Endothelial cell of umbilical vein (primary cell): ENCODE measurements at regions not wholly inside any gene's neighbourhood (a gene's known extent, or its start where the extent isn't known, plus 50 kb on each side); places are given as distances from the start of the nearest gene placed in this dataset.
A peak's percentile ranks its signal among the peaks of the same experiment; 100 is the strongest.

Experiments
- BruUV-seq: library from RNA; stranded (reverse); fragments of 400-500 nt; replicated peaks from 2 replicates; lab custom pipeline; 2021; lab: Mats Ljungman, UMichigan
- CTCF ChIA-PET: fragments of 300-600, 350-600 bp; sonication (Branson Sonifier 250); formaldehyde crosslinking; loops from one replicate; lab custom pipeline; 2021; ENCODE audit warnings: antibody characterized with exemption, inconsistent platforms; lab: Charles Lee
- POLR2A ChIA-PET: fragments of 300-600, 350-600 bp; sonication (Branson Sonifier 250); formaldehyde crosslinking; loops from one replicate; lab custom pipeline; 2021; ENCODE audit warnings: antibody characterized with exemption, inconsistent platforms; lab: Charles Lee
- DNase-seq: peaks from one replicate; pipeline ENCODE4 v3.0.0-alpha.2; 2011; ENCODE audit warnings: low read depth, low spot score
- FAIRE-seq: peaks from 2 replicates; lab custom pipeline; 2011; peaks lifted over from hg19 to GRCh38; lab: Jason Lieb, UNC
- H2AFZ ChIP-seq: 2 replicates; pipeline ENCODE4 v1.6.0; 2012; ENCODE audit warnings: low read depth, low read length, control low read depth, inconsistent platforms
- H3K27ac ChIP-seq: 2 replicates; pipeline ENCODE4 v1.5.1; 2011; ENCODE audit warnings: low read depth, mild to moderate bottlenecking, control low read depth, low read length, moderate library complexity; ENCODE audit not compliant: insufficient read depth
- H3K27me3 ChIP-seq, 2 experiments: 2 replicates each; pipeline versions ENCODE4 v1.6.0 to v1.6.1; 2011; ENCODE audit warnings: low read length in 2 of 2, mixed read lengths in 1 of 2; ENCODE audit not compliant: control insufficient read depth in 2 of 2, insufficient read depth in 2 of 2
- H3K36me3 ChIP-seq, 2 experiments: 2 replicates in 1 of 2; 3 replicates in 1 of 2; pipeline ENCODE4 v1.5.1; 2011; ENCODE audit warnings: low read length in 2 of 2, mild to moderate bottlenecking in 1 of 2, moderate library complexity in 1 of 2; ENCODE audit not compliant: control insufficient read depth in 2 of 2, insufficient read depth in 2 of 2; ENCODE audit errors: extremely low read depth in 1 of 2
- H3K4me1 ChIP-seq: 3 replicates; pipeline ENCODE4 v1.5.1; 2011; ENCODE audit warnings: mild to moderate bottlenecking, low read length; ENCODE audit not compliant: control insufficient read depth, insufficient read depth; ENCODE audit errors: extremely low read depth
- H3K4me2 ChIP-seq: 2 replicates; pipeline ENCODE4 v1.6.1; 2011; ENCODE audit warnings: low read length, control low read depth, mixed read lengths; ENCODE audit not compliant: insufficient read depth
- H3K4me3 ChIP-seq, 3 experiments: fragments of 200-600 bp in 1 of 3; sonication (generic), shearing (Covaris generic) in 1 of 3; replicated peaks in 1 of 3; 2 replicates each; pipeline ENCODE4 v1.5.1; 2011 to 2016; ENCODE audit warnings: control low read depth in 3 of 3, low read length in 3 of 3, mild to moderate bottlenecking in 2 of 3, inconsistent platforms in 1 of 3, low read depth in 1 of 3, moderate library complexity in 1 of 3; ENCODE audit not compliant: insufficient read depth in 1 of 3
- H3K79me2 ChIP-seq: 2 replicates; pipeline ENCODE4 v1.6.0; 2012; ENCODE audit warnings: low read length, inconsistent platforms; ENCODE audit not compliant: control insufficient read depth, insufficient read depth
- H3K9ac ChIP-seq: replicated peaks from 2 replicates; pipeline ENCODE3; 2011; ENCODE audit warnings: low read length, control low read depth; ENCODE audit not compliant: insufficient read depth; ENCODE audit errors: extremely low read depth
- H3K9me1 ChIP-seq: replicated peaks from 3 replicates; pipeline ENCODE4 v1.6.0; 2011; ENCODE audit warnings: mild to moderate bottlenecking, low read length; ENCODE audit not compliant: control insufficient read depth, insufficient read depth; ENCODE audit errors: extremely low read depth
- H3K9me3 ChIP-seq: replicated peaks from 2 replicates; pipeline ENCODE4 v1.5.1; 2012; ENCODE audit warnings: low read length, inconsistent platforms; ENCODE audit not compliant: control insufficient read depth, insufficient read depth
- H4K20me1 ChIP-seq: replicated peaks from 2 replicates; pipeline ENCODE3; 2011; ENCODE audit warnings: mild to moderate bottlenecking, low read length; ENCODE audit not compliant: control insufficient read depth, insufficient read depth; ENCODE audit errors: extremely low read depth
- EZH2 ChIP-seq: IDR thresholded peaks from 2 replicates; pipeline ENCODE4 v1.6.1; 2012; ENCODE audit warnings: borderline replicate concordance, low read depth, mild to moderate bottlenecking, moderate library complexity, low read length, inconsistent platforms; ENCODE audit not compliant: severe bottlenecking
- FOS ChIP-seq: IDR thresholded peaks from 2 replicates; pipeline ENCODE4 v1.6.1; 2011; ENCODE audit warnings: mild to moderate bottlenecking, low read length, moderate library complexity, borderline replicate concordance; ENCODE audit not compliant: insufficient read depth
- GATA2 ChIP-seq: IDR thresholded peaks from 2 replicates; pipeline ENCODE4 v1.7.0; 2011; ENCODE audit warnings: low read depth, mild to moderate bottlenecking, moderate library complexity, mixed read lengths, low read length; ENCODE audit not compliant: insufficient read length, insufficient read depth
- JUN ChIP-seq: IDR thresholded peaks from 2 replicates; pipeline ENCODE4 v1.6.1; 2011; ENCODE audit warnings: borderline replicate concordance, low read depth; ENCODE audit not compliant: insufficient read length, insufficient read depth
- MYC ChIP-seq: IDR thresholded peaks from one replicate; pipeline ENCODE4 v1.6.1; 2011; ENCODE audit warnings: mild to moderate bottlenecking, low read depth, low read length
- POLR2A ChIP-seq: IDR thresholded peaks from 2 replicates; pipeline ENCODE4 v1.6.1; 2012; ENCODE audit warnings: low read depth, mild to moderate bottlenecking, control low read depth, low read length
- POLR2AphosphoS5 ChIP-seq: IDR thresholded peaks from 2 replicates; pipeline ENCODE4 v1.6.1; 2012; ENCODE audit warnings: low read depth, mild to moderate bottlenecking, control low read depth, low read length, moderate library complexity; ENCODE audit not compliant: insufficient read depth
- dilution Hi-C: fragments of 300-500 bp; cut with MboI; formaldehyde crosslinking; loops from one replicate; pipeline ENCODE4 v1.15.0; 2019; ENCODE audit warnings: low sequenced_read_pairs; ENCODE audit not compliant: extremely low pct_ligation_motif_present
- intact Hi-C: fragments of 100-400 bp; cut with micrococcal nuclease; formaldehyde crosslinking; loops from one replicate; pipeline ENCODE4 v1.10.0; 2022
- TF ChIP-seq, protein P1 (sequence below), 2 donors: IDR thresholded peaks; 1 replicate in 1 of 2; 2 replicates in 1 of 2; pipeline ENCODE4 v1.5.1; 2011; ENCODE audit warnings: low read length in 2 of 2, mild to moderate bottlenecking in 2 of 2, moderate library complexity in 2 of 2, control low read depth in 1 of 2, inconsistent platforms in 1 of 2, low read depth in 1 of 2; ENCODE audit not compliant: insufficient read depth in 1 of 2; ENCODE audit errors: extremely low read depth in 1 of 2
- TF ChIP-seq, protein P2 (sequence below): IDR thresholded peaks from 2 replicates; pipeline ENCODE4 v1.6.1; 2011; ENCODE audit not compliant: insufficient read depth, insufficient read length

- no peak overlapping the region for H3K4me2 ChIP-seq
- CTCF ChIA-PET = interaction anchor here (0.5 to 6.3 kb wide), 39 partner anchors 11 to 1122 kb away, joined by 3 to 149 read pairs (median 4); partner anchors contain the start of gene MYCN
- H2AFZ ChIP-seq = no peak overlapping the region
- intact Hi-C loops (loop anchor here (1.0 to 5.0 kb wide), 7 partner anchors 90 to 1120 kb away; partner anchors contain the start of gene CYRIA), dilution Hi-C loops (no loop called here)
- no peaks in the 10 kb centered on the region for H3K9me1 ChIP-seq
- no peaks in the 10 kb centered on the region for H3K9me3 ChIP-seq
- H3K27me3 ChIP-seq = peaks cover 0 to 2% of the 10 kb centered on the region in 2 experiments
- no TSS peak for BruUV-seq
- POLR2A ChIA-PET = no interaction called here
- TF ChIP-seq, protein P1, sequence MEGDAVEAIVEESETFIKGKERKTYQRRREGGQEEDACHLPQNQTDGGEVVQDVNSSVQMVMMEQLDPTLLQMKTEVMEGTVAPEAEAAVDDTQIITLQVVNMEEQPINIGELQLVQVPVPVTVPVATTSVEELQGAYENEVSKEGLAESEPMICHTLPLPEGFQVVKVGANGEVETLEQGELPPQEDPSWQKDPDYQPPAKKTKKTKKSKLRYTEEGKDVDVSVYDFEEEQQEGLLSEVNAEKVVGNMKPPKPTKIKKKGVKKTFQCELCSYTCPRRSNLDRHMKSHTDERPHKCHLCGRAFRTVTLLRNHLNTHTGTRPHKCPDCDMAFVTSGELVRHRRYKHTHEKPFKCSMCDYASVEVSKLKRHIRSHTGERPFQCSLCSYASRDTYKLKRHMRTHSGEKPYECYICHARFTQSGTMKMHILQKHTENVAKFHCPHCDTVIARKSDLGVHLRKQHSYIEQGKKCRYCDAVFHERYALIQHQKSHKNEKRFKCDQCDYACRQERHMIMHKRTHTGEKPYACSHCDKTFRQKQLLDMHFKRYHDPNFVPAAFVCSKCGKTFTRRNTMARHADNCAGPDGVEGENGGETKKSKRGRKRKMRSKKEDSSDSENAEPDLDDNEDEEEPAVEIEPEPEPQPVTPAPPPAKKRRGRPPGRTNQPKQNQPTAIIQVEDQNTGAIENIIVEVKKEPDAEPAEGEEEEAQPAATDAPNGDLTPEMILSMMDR (IDR thresholded peaks at IDR 0.05; ENCODE audit: extremely low read depth in 1 of 2, insufficient read depth in 1 of 2, low read depth in 1 of 2, low read length in 2 of 2) = peak; percentile 78 to 84
- TF ChIP-seq FOS = no peak
- no peaks in the 10 kb centered on the region for H3K79me2 ChIP-seq
- H4K20me1 ChIP-seq = no peaks in the 10 kb centered on the region
- FAIRE-seq (peak; percentile 89), DNase-seq (peak; percentile 67)
- H3K36me3 ChIP-seq = no peaks in the 10 kb centered on the region
- no peak overlapping the region for H3K27ac ChIP-seq
- H3K4me3 ChIP-seq = no peak overlapping the region
- H3K9ac ChIP-seq = no peak overlapping the region
- no peaks in the 10 kb centered on the region for H3K4me1 ChIP-seq
Observed at GRCh38 chr2:16756831-16757644, 91.4 kb upstream of the CYRIA start.

DNA sequence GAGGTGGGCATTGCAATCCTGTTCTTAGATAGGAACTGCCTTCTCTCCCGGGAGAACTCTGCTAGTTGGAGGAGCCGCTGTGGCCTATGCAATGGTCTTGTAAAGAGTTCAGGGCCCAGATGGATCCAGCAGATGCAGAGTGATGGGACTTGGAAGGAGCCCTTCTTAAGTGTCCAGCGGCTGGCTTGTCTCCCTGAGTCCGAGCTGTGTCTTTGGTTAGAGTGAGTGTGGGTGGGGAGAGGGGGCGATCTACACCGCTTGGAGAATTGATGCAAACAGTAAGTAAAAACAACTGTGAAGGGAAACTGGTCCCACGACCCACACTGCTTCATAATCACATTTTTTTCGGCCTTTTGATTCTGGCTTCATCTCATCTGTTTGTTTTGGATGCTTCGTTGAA, 89.8 kb upstream of the CYRIA start:
- POLR2A ChIA-PET = no interaction called here
- dilution Hi-C loops = no loop called here
- no peak overlapping the region for H2AFZ ChIP-seq
- H4K20me1 ChIP-seq = no peaks in the 10 kb centered on the region
- CTCF ChIA-PET = interaction anchor here (0.8 to 6.3 kb wide), 11 partner anchors 17 to 916 kb away, joined by 3 to 149 read pairs (median 9); partner anchors contain the start of gene MYCN
- H3K9ac ChIP-seq = no peak overlapping the region
- H3K4me1 ChIP-seq = no peaks in the 10 kb centered on the region
- no peaks in the 10 kb centered on the region for H3K79me2 ChIP-seq
- H3K36me3 ChIP-seq = no peaks in the 10 kb centered on the region
- no peaks in the 10 kb centered on the region for H3K27me3 ChIP-seq
- intact Hi-C loops = loop anchor here (5.0 kb wide), 2 partner anchors 88 to 1118 kb away; partner anchors contain the start of gene CYRIA
- TF ChIP-seq EZH2 (no peak), POLR2A (no peak), MYC (no peak), POLR2AphosphoS5 (no peak), GATA2 (no peak), FOS (no peak), JUN (no peak)
- TF ChIP-seq, protein P1 (IDR thresholded peaks at IDR 0.05; ENCODE audit: extremely low read depth in 1 of 2, insufficient read depth in 1 of 2, low read depth in 1 of 2, low read length in 2 of 2) = no peak
- TF ChIP-seq, protein P2, sequence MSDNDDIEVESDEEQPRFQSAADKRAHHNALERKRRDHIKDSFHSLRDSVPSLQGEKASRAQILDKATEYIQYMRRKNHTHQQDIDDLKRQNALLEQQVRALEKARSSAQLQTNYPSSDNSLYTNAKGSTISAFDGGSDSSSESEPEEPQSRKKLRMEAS = no peak
- no peak for DNase-seq
- FAIRE-seq = no peak
- no peak overlapping the region for H3K4me3 ChIP-seq
- H3K9me1 ChIP-seq = no peaks in the 10 kb centered on the region
- H3K9me3 ChIP-seq = no peaks in the 10 kb centered on the region
- no TSS peak for BruUV-seq
- no peak overlapping the region for H3K4me2 ChIP-seq
- no peak overlapping the region for H3K27ac ChIP-seq
